GM12874 (cell line): ENCODE measurements at regions not wholly inside any gene's neighbourhood (a gene's known extent, or its start where the extent isn't known, plus 50 kb on each side); places are given as distances from the start of the nearest gene placed in this dataset.

Experiments
- CTCF ChIP-seq: IDR thresholded peaks from 2 replicates; pipeline ENCODE4 v1.5.1; 2011; ENCODE audit warnings: low read depth, mild to moderate bottlenecking, control low read depth, low read length, moderate library complexity; ENCODE audit not compliant: insufficient read depth

- no peak for TF ChIP-seq CTCF
Observed at GRCh38 chr1:147390185-147390542, 147.7 kb downstream of the CHD1L start.

GRCh38 chr1:147391114-147391513 is 148.6 kb downstream of the CHD1L start:
- TF ChIP-seq CTCF: no peak

GRCh38 chr1:147409886-147410285 is 131.4 kb upstream of the BCL9 start:
- TF ChIP-seq CTCF: no peak

GRCh38 chr1:147413110-147413605 is 128.1 kb upstream of the BCL9 start:
- no peak for TF ChIP-seq CTCF

GRCh38 chr1:147414505-147415163 is 126.7 kb upstream of the BCL9 start:
- no peak for TF ChIP-seq CTCF

GRCh38 chr1:147417024-147417423 is 124.3 kb upstream of the BCL9 start:
- no peak for TF ChIP-seq CTCF

GRCh38 chr1:147434921-147435320 is 106.4 kb upstream of the BCL9 start:
- no peak for TF ChIP-seq CTCF
